ENCODE measurements at regions not wholly inside any gene's neighbourhood (a gene's known extent, or its start where the extent isn't known, plus 50 kb on each side); places are given as distances from the start of the nearest gene placed in this dataset.

DNA sequence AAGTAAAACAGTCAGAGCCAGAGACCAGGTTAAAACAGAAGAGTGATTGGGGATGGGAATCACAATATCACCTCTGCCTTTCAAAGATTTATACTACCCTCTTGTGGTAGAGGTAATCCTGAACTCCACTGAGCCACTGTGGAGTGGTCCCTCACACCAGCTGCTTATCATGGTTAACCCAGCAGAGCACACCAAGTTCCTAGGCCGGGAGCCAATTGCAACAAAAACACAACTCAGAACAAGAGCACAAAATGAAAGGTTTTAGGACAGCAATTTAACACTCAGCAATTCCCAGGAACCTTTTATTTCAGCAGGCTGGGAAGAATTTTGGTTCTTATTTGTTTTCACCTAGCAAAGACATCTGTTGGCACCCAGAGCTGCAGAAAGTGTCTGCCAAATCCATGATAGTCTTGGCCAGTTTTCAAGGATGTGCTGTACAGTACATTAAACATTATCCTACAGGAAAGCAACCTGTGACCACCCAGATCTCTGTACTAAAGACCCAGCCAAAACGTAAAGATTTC, 220.5 kb upstream of the ATXN7L3B start:
- no peaks in the 10 kb centered on the region for H3K79me2 ChIP-seq
- no peaks in the 10 kb centered on the region for H3K36me3 ChIP-seq (ENCODE audit: control insufficient read depth, insufficient read depth, low read length)
- no peak overlapping the region for H2AFZ ChIP-seq
- H3K9me3 ChIP-seq (ENCODE audit: control insufficient read depth, low read length): no peaks in the 10 kb centered on the region
- no peaks in the 10 kb centered on the region for H3K27me3 ChIP-seq (ENCODE audit: control insufficient read depth, insufficient read depth, low read length)
- H3K27ac ChIP-seq: no peak overlapping the region
- H3K4me3 ChIP-seq (ENCODE audit: low read depth, low read length): no peak overlapping the region
- TF ChIP-seq, protein P1, sequence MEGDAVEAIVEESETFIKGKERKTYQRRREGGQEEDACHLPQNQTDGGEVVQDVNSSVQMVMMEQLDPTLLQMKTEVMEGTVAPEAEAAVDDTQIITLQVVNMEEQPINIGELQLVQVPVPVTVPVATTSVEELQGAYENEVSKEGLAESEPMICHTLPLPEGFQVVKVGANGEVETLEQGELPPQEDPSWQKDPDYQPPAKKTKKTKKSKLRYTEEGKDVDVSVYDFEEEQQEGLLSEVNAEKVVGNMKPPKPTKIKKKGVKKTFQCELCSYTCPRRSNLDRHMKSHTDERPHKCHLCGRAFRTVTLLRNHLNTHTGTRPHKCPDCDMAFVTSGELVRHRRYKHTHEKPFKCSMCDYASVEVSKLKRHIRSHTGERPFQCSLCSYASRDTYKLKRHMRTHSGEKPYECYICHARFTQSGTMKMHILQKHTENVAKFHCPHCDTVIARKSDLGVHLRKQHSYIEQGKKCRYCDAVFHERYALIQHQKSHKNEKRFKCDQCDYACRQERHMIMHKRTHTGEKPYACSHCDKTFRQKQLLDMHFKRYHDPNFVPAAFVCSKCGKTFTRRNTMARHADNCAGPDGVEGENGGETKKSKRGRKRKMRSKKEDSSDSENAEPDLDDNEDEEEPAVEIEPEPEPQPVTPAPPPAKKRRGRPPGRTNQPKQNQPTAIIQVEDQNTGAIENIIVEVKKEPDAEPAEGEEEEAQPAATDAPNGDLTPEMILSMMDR (IDR thresholded peaks at IDR 0.05): no peak
- no peaks in the 10 kb centered on the region for H3K4me1 ChIP-seq
- H3K9ac ChIP-seq: no peak overlapping the region
- H3K4me2 ChIP-seq (ENCODE audit: low read length): no peak overlapping the region

DNA sequence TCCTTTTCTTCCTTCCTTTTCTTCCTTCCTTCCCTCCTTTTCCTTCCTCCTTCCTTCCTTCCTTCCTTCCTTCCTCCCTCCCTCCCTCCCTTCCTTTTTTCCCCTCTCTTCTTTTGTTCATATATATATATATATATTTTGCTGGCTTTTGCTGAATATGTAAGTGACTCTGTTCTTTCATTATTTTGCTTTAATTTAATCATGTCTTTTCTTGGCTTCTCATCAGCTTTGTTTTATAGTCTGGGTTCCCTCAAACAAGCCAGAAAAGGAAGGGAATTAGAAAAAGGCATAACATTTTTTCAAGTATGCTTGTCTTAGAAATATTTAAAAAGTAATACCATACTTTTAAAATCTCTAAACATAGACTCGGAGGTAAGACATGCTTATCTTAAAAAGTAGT, 219.9 kb upstream of the ATXN7L3B start:
- Histone ChIP-seq H3K4me2 (ENCODE audit: low read length) (no peak overlapping the region), H3K27ac (no peak overlapping the region), H3K36me3 (ENCODE audit: control insufficient read depth, insufficient read depth, low read length) (no peaks in the 10 kb centered on the region)

DNA sequence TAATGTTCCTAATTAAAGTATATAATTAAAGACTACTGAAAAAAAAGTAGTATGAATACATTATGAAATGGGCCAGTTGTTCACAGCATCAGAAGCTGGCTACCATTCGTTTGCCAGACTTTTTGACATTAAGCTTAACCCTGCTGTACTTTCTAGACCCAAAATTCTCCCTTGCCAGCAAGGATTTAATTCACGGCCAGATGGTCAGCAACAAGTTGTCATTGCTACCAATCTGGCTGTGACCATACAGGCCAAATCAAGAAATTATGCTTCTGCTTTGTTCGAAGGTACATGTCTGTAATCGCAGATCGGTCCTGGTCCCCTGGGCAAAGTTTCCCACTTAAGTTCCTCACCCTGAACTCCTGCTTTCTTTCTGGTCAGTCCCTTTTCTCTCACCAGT, 217.7 kb upstream of the ATXN7L3B start:
- H2AFZ ChIP-seq: no peak overlapping the region
- H3K4me3 ChIP-seq (ENCODE audit: low read depth, low read length): no peak overlapping the region
- no peaks in the 10 kb centered on the region for H3K27me3 ChIP-seq (ENCODE audit: control insufficient read depth, insufficient read depth, low read length)
- H3K36me3 ChIP-seq (ENCODE audit: control insufficient read depth, insufficient read depth, low read length): no peaks in the 10 kb centered on the region
- no peaks in the 10 kb centered on the region for H3K9me3 ChIP-seq (ENCODE audit: control insufficient read depth, low read length)
- no peak overlapping the region for H3K27ac ChIP-seq
- H3K4me2 ChIP-seq (ENCODE audit: low read length): no peak overlapping the region
- no peak overlapping the region for H3K9ac ChIP-seq
- TF ChIP-seq, protein P1 (IDR thresholded peaks at IDR 0.05): no peak
- H3K4me1 ChIP-seq: no peaks in the 10 kb centered on the region
- no peaks in the 10 kb centered on the region for H3K79me2 ChIP-seq

More for the DNA sequence above, 219.9 kb upstream of the ATXN7L3B start:
- Histone ChIP-seq H3K9me3 (ENCODE audit: control insufficient read depth, low read length) (no peaks in the 10 kb centered on the region), H3K79me2 (no peaks in the 10 kb centered on the region), H3K4me3 (ENCODE audit: low read depth, low read length) (no peak overlapping the region), H3K27me3 (ENCODE audit: control insufficient read depth, insufficient read depth, low read length) (no peaks in the 10 kb centered on the region), H3K9ac (no peak overlapping the region), H2AFZ (no peak overlapping the region), H3K4me1 (no peaks in the 10 kb centered on the region)
- TF ChIP-seq, protein P1 (IDR thresholded peaks at IDR 0.05): no peak

DNA sequence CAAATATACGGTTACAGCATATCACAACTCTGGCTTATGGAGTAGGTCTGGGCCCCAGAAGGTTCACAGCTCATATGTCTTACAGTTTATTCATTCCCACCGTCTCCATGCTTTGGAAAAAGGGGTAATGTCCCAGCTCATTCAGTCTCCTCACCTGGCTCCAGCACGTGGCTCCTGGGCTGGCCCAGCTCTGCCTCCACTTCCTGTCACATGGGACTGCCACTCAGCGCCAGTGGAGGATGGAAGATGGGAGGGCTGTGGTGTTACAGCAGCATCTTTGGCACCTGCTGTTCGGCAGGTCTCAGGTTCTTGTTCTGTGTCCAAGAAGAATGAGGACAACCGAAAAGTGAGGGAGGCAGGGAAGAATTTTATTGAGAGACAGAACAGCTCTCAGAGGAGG, 216.3 kb upstream of the ATXN7L3B start:
- H3K9ac ChIP-seq: no peak overlapping the region
- no peaks in the 10 kb centered on the region for H3K4me1 ChIP-seq
- TF ChIP-seq, protein P1 (IDR thresholded peaks at IDR 0.05): no peak
- no peaks in the 10 kb centered on the region for H3K79me2 ChIP-seq
- H3K9me3 ChIP-seq (ENCODE audit: control insufficient read depth, low read length): no peaks in the 10 kb centered on the region
- no peak overlapping the region for H3K4me3 ChIP-seq (ENCODE audit: low read depth, low read length)
- H3K27ac ChIP-seq: no peak overlapping the region
- no peak overlapping the region for H2AFZ ChIP-seq
- H3K36me3 ChIP-seq (ENCODE audit: control insufficient read depth, insufficient read depth, low read length): no peaks in the 10 kb centered on the region
- H3K27me3 ChIP-seq (ENCODE audit: control insufficient read depth, insufficient read depth, low read length): no peaks in the 10 kb centered on the region
- H3K4me2 ChIP-seq (ENCODE audit: low read length): no peak overlapping the region

DNA sequence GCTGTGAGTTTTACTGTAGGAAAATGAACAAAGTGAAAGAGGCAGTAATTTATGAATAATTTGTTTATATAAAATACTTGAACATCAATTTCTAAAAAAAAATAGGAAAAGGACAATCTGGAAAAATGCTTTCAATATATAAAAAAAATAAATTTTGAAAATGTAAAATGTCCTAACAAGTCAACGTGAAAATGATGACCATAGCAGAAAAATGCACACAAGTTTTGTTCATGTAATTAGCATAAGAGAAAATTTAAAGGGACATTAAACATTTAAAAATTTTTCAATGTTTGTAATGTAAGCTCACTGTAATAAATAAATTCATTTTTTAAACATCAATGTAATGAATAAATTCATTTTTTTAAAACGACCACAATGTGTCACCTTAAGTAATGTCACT, 214.8 kb upstream of the ATXN7L3B start:
- H3K4me1 ChIP-seq: no peaks in the 10 kb centered on the region
- no peaks in the 10 kb centered on the region for H3K9me3 ChIP-seq (ENCODE audit: control insufficient read depth, low read length)
- H3K27me3 ChIP-seq (ENCODE audit: control insufficient read depth, insufficient read depth, low read length): no peaks in the 10 kb centered on the region
- no peak overlapping the region for H2AFZ ChIP-seq
- no peak overlapping the region for H3K9ac ChIP-seq
- TF ChIP-seq, protein P1 (IDR thresholded peaks at IDR 0.05): no peak
- H3K4me3 ChIP-seq (ENCODE audit: low read depth, low read length): no peak overlapping the region
- no peaks in the 10 kb centered on the region for H3K36me3 ChIP-seq (ENCODE audit: control insufficient read depth, insufficient read depth, low read length)
- no peak overlapping the region for H3K27ac ChIP-seq
- no peak overlapping the region for H3K4me2 ChIP-seq (ENCODE audit: low read length)
- no peaks in the 10 kb centered on the region for H3K79me2 ChIP-seq
